Natural killer cell (primary cell): ENCODE measurements at regions not wholly inside any gene's neighbourhood (a gene's known extent, or its start where the extent isn't known, plus 50 kb on each side); places are given as distances from the start of the nearest gene placed in this dataset.

Experiments used
- ATAC-seq, 3 donors: fragments of 150-1000 bp in 2 of 3; fragments of 200-7000 bp in 1 of 3; cut with Tn5 transposase; 1 replicate in 1 of 3; 2 replicates in 2 of 3; pipeline ENCODE4 v1.10.0; 2021; ENCODE audit warnings: mild to moderate bottlenecking in 2 of 3, moderate library complexity in 2 of 3
- DNase-seq, 2 donors: peaks; one replicate each; pipeline versions ENCODE4 v3.0.0 to v3.0.0-alpha.2; 2013 to 2021; ENCODE audit warnings: mixed read lengths in 1 of 2
- H3K27ac ChIP-seq: one replicate; pipeline ENCODE4 v1.5.1; 2013; ENCODE audit warnings: mild to moderate bottlenecking, low read length
- H3K27me3 ChIP-seq: one replicate; pipeline ENCODE4 v1.6.1; 2013; ENCODE audit warnings: low read length; ENCODE audit not compliant: control insufficient read depth, insufficient read depth
- H3K36me3 ChIP-seq: one replicate; pipeline ENCODE4 v1.6.1; 2013; ENCODE audit warnings: low read length; ENCODE audit not compliant: control insufficient read depth, insufficient read depth
- H3K4me1 ChIP-seq: one replicate; pipeline ENCODE4 v1.6.1; 2013; ENCODE audit warnings: low read length; ENCODE audit not compliant: control insufficient read depth, insufficient read depth
- H3K4me3 ChIP-seq: one replicate; pipeline ENCODE4 v1.5.1; 2013; ENCODE audit warnings: low read length
- H3K9me3 ChIP-seq: one replicate; pipeline ENCODE4 v1.6.1; 2013; ENCODE audit warnings: low read length; ENCODE audit not compliant: control insufficient read depth, insufficient read depth
- H3K27ac Mint-ChIP-seq, 2 donors: one replicate each; pipeline ENCODE4 v1.8.0; 2022; ENCODE audit warnings: mild to moderate bottlenecking in 2 of 2, mixed read lengths in 2 of 2, moderate library complexity in 1 of 2
- H3K27me3 Mint-ChIP-seq, 2 donors: one replicate each; pipeline ENCODE4 v1.8.0; 2022; ENCODE audit warnings: low read depth in 2 of 2, mixed read lengths in 2 of 2
- H3K36me3 Mint-ChIP-seq: one replicate; pipeline ENCODE4 v1.8.0; 2022; ENCODE audit warnings: mixed read lengths
- H3K4me1 Mint-ChIP-seq, 2 donors: one replicate each; pipeline ENCODE4 v1.8.0; 2022; ENCODE audit warnings: mixed read lengths in 2 of 2
- H3K4me3 Mint-ChIP-seq: one replicate; pipeline ENCODE4 v1.8.0; 2022; ENCODE audit warnings: mild to moderate bottlenecking, moderate library complexity, mixed read lengths
- H3K9me3 Mint-ChIP-seq, 2 donors: one replicate each; pipeline ENCODE4 v1.8.0; 2022; ENCODE audit warnings: mixed read lengths in 2 of 2
- CTCF ChIP-seq: fragments of 200-600 bp; IDR thresholded peaks from one replicate; pipeline ENCODE4 v1.8.0; 2022; ENCODE audit warnings: antibody characterized with exemption
- WGBS: methylation state at CpG from one replicate; pipeline ENCODE4 v1.1.7; 2013; ENCODE audit warnings: missing lambda C conversion rate; ENCODE audit not compliant: insufficient coverage; 5-methylcytosine and 5-hydroxymethylcytosine counted together
- intact Hi-C: fragments of 100-400 bp; cut with micrococcal nuclease; formaldehyde crosslinking; loops from one replicate; pipeline ENCODE4 v1.14.2; 2022

GRCh38 chr4:166280642-166281041 lies 407.6 kb downstream of the TLL1 start:
- no peak overlapping the region for H3K4me3 Mint-ChIP-seq
- no peaks in the 10 kb centered on the region for H3K36me3 Mint-ChIP-seq
- intact Hi-C loops: no loop called here
- H3K4me1 ChIP-seq: no peaks in the 10 kb centered on the region
- peaks cover 8 to 18% of the 10 kb centered on the region in 2 donors for H3K9me3 Mint-ChIP-seq
- no peaks in the 10 kb centered on the region for H3K9me3 ChIP-seq
- WGBS: 32% methylated on average over 1 of the region's 1 CpG
- no peaks in the 10 kb centered on the region for H3K27me3 Mint-ChIP-seq
- H3K36me3 ChIP-seq: no peaks in the 10 kb centered on the region
- DNase-seq: no peak
- H3K27me3 ChIP-seq: no peaks in the 10 kb centered on the region
- no peak overlapping the region for H3K4me3 ChIP-seq
- H3K4me1 Mint-ChIP-seq: peaks cover 0 to 4% of the 10 kb centered on the region in 2 donors
- TF ChIP-seq CTCF: no peak
- no peak overlapping the region for H3K27ac ChIP-seq
- ATAC-seq: no peak
- no peak overlapping the region for H3K27ac Mint-ChIP-seq

GRCh38 chr4:166282081-166282770 lies 409.2 kb downstream of the TLL1 start:
- ATAC-seq (no peak), DNase-seq (no peak)
- no peaks in the 10 kb centered on the region for H3K36me3 ChIP-seq
- TF ChIP-seq CTCF: no peak
- Mint-ChIP-seq H3K36me3 (no peaks in the 10 kb centered on the region), H3K4me3 (no peak overlapping the region), H3K9me3 (peaks cover 8 to 21% of the 10 kb centered on the region in 2 donors), H3K4me1 (peaks cover 0 to 4% of the 10 kb centered on the region in 2 donors), H3K27ac (no peak overlapping the region), H3K27me3 (no peaks in the 10 kb centered on the region)
- H3K27ac ChIP-seq: no peak overlapping the region
- no peak overlapping the region for H3K4me3 ChIP-seq
- WGBS: 33% methylated on average over 1 of the region's 1 CpG
- H3K4me1 ChIP-seq: no peaks in the 10 kb centered on the region
- intact Hi-C loops: no loop called here
- no peaks in the 10 kb centered on the region for H3K9me3 ChIP-seq
- H3K27me3 ChIP-seq: no peaks in the 10 kb centered on the region

GRCh38 chr4:166284221-166284620 lies 411.2 kb downstream of the TLL1 start:
- intact Hi-C loops: no loop called here
- H3K27me3 Mint-ChIP-seq: no peaks in the 10 kb centered on the region
- Histone ChIP-seq H3K36me3 (no peaks in the 10 kb centered on the region), H3K27me3 (no peaks in the 10 kb centered on the region), H3K4me1 (no peaks in the 10 kb centered on the region), H3K9me3 (no peaks in the 10 kb centered on the region), H3K4me3 (no peak overlapping the region), H3K27ac (no peak overlapping the region)
- peaks cover 0 to under 1% of the 10 kb centered on the region in 2 donors for H3K4me1 Mint-ChIP-seq
- no peak overlapping the region for H3K4me3 Mint-ChIP-seq
- DNase-seq (no peak), ATAC-seq (no peak)
- peaks cover 10 to 23% of the 10 kb centered on the region in 2 donors for H3K9me3 Mint-ChIP-seq
- no peaks in the 10 kb centered on the region for H3K36me3 Mint-ChIP-seq
- H3K27ac Mint-ChIP-seq: no peak overlapping the region
- TF ChIP-seq CTCF: no peak

GRCh38 chr4:166290426-166290825 lies 417.4 kb downstream of the TLL1 start:
- 88% methylated on average over 3 of the region's 4 CpGs for WGBS
- Mint-ChIP-seq H3K36me3 (no peaks in the 10 kb centered on the region), H3K9me3 (peaks cover 15 to 32% of the 10 kb centered on the region in 2 donors), H3K27me3 (no peaks in the 10 kb centered on the region), H3K4me3 (no peak overlapping the region), H3K27ac (no peak overlapping the region), H3K4me1 (no peaks in the 10 kb centered on the region)
- DNase-seq (no peak), ATAC-seq (no peak)
- intact Hi-C loops: no loop called here
- H3K4me1 ChIP-seq: no peaks in the 10 kb centered on the region
- no peak overlapping the region for H3K27ac ChIP-seq
- no peaks in the 10 kb centered on the region for H3K9me3 ChIP-seq
- no peaks in the 10 kb centered on the region for H3K27me3 ChIP-seq
- H3K36me3 ChIP-seq: no peaks in the 10 kb centered on the region
- no peak overlapping the region for H3K4me3 ChIP-seq
- TF ChIP-seq CTCF: no peak
